GM04503 (cell line): ENCODE measurements at regions not wholly inside any gene's neighbourhood (a gene's known extent, or its start where the extent isn't known, plus 50 kb on each side); places are given as distances from the start of the nearest gene placed in this dataset.
"Not testable (repeated sequence)": the region's sequence is repeated elsewhere in the genome, so short reads cannot be mapped to it uniquely, and the experiment has no call there.

Source experiments
- DNase-seq: peaks from one replicate; pipeline ENCODE4 v3.0.0-alpha.2; 2012; ENCODE audit warnings: low read depth

GRCh38 chr2:236348279-236348678 is 84.1 kb upstream of the ASB18 start:
- DNase-seq = no peak

GRCh38 chr2:236348976-236349375 is 84.8 kb upstream of the ASB18 start:
- no peak for DNase-seq

- DNase-seq = no peak
These were observed 86.2 kb upstream of the ASB18 start for GRCh38 chr2:236350426-236350825.

- DNase-seq = no peak
These were observed 87.8 kb upstream of the ASB18 start for GRCh38 chr2:236351966-236352525.

- DNase-seq = no peak
These were observed 88.8 kb upstream of the ASB18 start for GRCh38 chr2:236352761-236353593.

GRCh38 chr2:236353594-236353942 is 89.4 kb upstream of the ASB18 start:
- DNase-seq = no peak

GRCh38 chr2:236354056-236354940 is 90.1 kb upstream of the ASB18 start:
- no peak for DNase-seq

- no peak for DNase-seq
These were observed 90.9 kb upstream of the ASB18 start for GRCh38 chr2:236354973-236355595.

GRCh38 chr2:236355911-236356310 is 91.7 kb upstream of the ASB18 start:
- DNase-seq = no peak

GRCh38 chr2:236356321-236356720 is 92.1 kb upstream of the ASB18 start:
- DNase-seq = not testable (repeated sequence)

GRCh38 chr2:236358482-236358881 is 94.3 kb upstream of the ASB18 start:
- DNase-seq = not testable (repeated sequence)

- no peak for DNase-seq
These were observed 95.3 kb upstream of the ASB18 start for GRCh38 chr2:236359426-236360045.

GRCh38 chr2:236360496-236360895 is 96.3 kb upstream of the ASB18 start:
- no peak for DNase-seq

- DNase-seq = no peak
These were observed 99.6 kb upstream of the ASB18 start for GRCh38 chr2:236363711-236364277.

- no peak for DNase-seq
These were observed 101.2 kb upstream of the ASB18 start for GRCh38 chr2:236365258-236366048.

- DNase-seq = no peak
These were observed 101.8 kb upstream of the ASB18 start for GRCh38 chr2:236366049-236366387.

GRCh38 chr2:236366397-236366796 is 102.2 kb upstream of the ASB18 start:
- no peak for DNase-seq

- no peak for DNase-seq
These were observed 103.5 kb upstream of the ASB18 start for GRCh38 chr2:236367506-236368289.

- DNase-seq = no peak
These were observed 105.5 kb upstream of the ASB18 start for GRCh38 chr2:236369661-236370062.

- no peak for DNase-seq
These were observed 106.7 kb upstream of the ASB18 start for GRCh38 chr2:236370847-236371409.
